22Rv1 (cell line): ENCODE measurements at regions not wholly inside any gene's neighbourhood (a gene's known extent, or its start where the extent isn't known, plus 50 kb on each side); places are given as distances from the start of the nearest gene placed in this dataset.

Experiments used
- CTCF ChIP-seq: fragments of 450-650 bp; IDR thresholded peaks from 2 replicates; pipeline ENCODE4 v1.5.1; 2017; ENCODE audit warnings: mild to moderate bottlenecking
- ZFX ChIP-seq: fragments of 450-650 bp; IDR thresholded peaks from 2 replicates; pipeline ENCODE4 v1.6.1; 2017; ENCODE audit warnings: antibody characterized with exemption, borderline replicate concordance

GRCh38 chr4:167614866-167615265 is 380.6 kb upstream of the SPOCK3 start:
- TF ChIP-seq CTCF (no peak), ZFX (no peak)
